HG02642 (cell line): ENCODE measurements at regions not wholly inside any gene's neighbourhood (a gene's known extent, or its start where the extent isn't known, plus 50 kb on each side); places are given as distances from the start of the nearest gene placed in this dataset.
"Not testable (repeated sequence)": the region's sequence is repeated elsewhere in the genome, so short reads cannot be mapped to it uniquely, and the experiment has no call there.

Source experiments
- ATAC-seq: cut with Tn5 transposase; IDR thresholded peaks from one replicate; pipeline ENCODE4 v1.9.1; 2021; ENCODE audit warnings: mild to moderate bottlenecking; ENCODE audit not compliant: unreplicated experiment, poor library complexity

DNA sequence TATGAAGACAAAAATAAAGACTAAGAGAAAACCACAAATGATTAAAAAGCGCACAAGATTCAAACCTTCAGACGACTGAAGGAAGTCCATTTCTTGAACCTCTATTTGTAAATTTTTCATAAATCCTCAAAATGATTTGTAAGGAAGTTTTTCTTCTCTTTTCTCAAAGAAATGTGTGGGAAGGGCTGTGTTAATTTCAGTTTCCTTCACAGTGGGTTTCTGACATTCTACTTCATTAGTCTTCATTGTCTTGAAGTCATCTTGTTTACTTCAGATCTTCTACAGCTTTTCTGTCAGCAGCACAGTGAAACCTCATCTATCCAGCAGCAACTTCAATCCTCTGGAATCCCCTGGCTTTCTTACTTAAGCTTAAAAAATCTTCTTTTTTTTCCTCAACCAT, 87.6 kb upstream of the MYLIP start:
- no peak for ATAC-seq

DNA sequence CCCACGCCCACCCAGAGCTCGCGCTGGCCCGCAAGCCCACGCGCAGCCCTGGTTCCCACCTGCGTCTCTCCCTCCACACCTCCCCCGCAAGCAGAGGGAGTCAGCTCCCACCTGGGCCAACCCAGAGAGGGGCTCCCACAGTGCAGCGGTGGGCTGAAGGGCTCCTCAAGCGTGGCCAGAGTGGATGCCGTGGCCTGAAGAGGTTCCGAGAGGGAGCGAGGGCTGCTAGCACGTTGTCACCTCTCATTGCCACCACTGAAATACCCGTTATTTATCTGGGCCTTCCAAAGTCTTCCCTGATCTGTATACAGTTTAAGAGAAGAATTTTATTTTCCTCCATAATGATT, 88.3 kb upstream of the MYLIP start:
- no peak for ATAC-seq

DNA sequence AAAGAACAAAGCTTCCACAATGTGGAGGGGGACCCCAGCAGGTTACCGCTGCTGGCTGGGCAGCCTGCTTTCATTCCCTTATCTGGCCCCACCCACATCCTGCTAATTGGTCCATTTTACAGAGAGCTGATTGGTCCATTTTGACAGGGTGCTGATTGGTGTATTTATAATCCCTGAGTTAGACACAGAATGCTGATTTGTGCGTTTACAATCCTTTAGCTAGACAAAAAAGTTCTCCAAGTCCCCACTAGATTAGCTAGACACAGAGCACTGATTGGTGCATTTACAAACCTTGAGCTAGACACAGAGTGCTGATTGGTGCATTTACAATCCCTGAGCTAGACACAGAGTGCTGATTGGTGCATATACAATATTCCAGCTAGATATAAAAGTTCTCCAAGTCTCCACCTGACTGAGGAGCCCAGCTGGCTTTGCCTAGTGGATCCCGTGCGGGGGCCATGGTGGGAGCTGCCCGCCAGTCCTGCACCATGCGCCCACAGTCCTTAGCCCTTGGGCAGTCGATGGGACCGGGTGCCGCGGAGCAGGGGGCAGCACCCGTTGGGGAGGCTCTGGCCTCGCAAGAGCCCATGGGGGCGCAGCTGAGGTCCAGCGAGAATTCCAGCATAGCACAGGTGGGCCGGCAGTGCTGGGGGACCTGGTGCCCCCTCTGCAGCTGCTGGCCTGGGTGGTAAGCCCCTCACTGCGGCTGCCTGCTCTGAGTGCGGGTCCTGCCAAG, 88.8 kb upstream of the MYLIP start:
- not testable (repeated sequence) for ATAC-seq

DNA sequence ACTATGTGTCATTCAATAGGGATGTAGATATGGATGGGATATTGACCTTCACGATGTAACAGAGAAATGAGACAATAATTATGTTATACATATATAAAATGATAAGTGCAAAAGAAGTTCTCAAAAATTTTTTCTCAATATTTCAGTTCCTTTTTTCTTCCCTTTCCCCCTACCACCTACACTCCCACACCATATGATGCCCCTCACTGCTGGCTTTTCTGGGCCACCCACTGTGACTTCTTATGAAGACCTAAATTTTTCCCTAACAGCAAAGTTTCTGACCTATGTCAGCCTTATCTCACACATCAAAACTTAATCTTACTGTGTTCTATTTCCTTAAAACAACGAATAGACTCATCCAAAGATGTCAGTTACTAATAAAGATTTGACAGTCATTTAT, 89.9 kb upstream of the MYLIP start:
- ATAC-seq, result no peak

DNA sequence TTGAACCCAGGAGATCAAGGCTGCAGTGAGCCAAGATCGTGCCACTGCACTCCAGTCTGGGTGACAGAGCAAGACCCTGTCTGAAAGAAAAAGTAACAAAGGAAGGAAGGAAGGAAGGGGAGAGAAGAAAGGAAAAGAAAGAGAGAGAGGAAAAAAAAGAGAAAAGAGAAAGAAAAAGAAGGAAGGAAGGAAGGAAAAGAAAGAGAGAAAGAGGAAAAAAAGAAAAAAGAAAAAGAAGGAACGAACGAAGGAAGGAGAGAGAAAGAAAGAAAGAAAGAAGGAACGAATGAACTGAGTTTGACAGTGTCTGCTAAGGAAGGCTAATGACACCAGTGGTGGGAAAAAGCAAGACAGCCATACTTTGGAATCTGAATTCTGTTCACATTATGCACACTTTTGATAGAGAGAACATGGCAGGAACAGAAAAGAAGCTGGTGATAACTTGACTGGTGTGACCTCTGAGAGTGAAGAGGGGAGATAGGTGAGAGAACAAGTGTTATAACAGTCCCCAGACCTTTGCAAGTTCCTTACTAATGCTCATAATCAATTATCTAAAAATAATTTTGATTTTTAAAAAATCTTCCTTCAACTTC, 93.3 kb upstream of the MYLIP start:
- ATAC-seq, result no peak

DNA sequence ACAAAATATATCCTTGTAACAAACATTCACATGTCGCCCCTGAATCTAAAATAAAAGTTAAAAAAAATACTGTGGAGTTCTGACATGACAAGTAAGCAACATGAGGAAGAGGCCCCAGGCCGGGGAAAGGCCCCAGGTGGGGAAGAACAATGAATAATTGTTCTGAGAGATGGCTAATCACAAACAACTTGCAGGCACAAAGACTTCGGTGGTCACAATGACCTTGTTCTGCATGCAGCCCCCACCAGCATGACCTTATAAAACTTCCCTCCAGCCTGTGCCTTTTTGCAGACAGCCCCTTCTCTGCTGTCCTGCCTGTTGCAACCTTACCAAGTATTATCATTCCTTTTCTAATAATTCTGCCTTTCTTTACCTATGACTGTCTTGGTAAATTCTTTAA, 95.7 kb upstream of the MYLIP start:
- ATAC-seq, result no peak

DNA sequence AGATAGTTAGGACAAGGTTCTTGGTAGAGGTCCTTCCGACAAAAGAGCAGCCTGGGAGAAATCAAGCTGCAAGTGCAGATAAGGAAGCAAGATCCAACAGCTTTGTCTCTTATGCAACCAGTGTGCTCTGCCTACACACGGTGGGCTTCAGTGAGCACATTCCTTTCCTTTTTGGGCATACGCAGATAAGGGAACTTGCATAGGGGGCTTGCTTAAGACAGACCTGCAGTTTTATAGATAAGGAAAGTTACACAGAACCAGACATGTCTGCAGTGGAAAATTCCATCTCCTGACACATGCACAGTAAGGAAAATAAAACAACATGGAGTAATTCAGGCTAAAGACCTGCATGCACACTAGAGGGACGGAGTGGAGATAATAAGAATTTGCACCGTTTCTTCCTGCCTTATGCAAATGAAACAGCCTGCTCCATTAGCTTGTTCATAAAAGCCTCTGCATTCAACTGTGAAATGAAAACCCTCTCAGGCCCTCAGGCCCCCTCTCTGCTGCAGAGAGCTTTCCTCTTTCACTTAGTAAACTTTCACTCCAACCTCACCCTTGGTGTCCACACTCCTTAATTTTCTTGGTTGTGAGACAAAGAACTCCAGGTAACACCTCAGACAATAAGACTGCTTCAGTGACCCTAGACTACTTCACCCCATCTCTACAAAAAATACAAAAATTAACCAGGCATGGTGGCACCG, 97.5 kb upstream of the MYLIP start:
- ATAC-seq, result no peak

DNA sequence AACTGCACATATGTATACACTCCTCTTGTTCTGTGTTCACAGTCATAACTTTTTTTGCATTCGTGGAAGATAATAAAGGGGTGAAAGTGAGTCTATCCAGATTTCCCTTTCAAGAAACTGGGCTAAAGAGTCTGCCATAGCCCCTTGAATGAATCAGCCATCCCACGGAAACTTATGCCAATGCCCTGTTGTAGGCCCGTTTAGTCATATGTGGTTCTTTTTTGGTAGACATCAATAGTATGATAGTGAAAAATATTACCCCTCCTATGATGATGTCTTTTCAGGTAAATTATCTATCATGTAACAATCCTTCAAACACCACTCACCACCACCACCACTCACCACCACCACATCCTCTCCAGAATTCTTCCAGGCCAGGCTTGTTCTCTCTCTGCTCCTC, 99.9 kb upstream of the MYLIP start:
- no peak for ATAC-seq

DNA sequence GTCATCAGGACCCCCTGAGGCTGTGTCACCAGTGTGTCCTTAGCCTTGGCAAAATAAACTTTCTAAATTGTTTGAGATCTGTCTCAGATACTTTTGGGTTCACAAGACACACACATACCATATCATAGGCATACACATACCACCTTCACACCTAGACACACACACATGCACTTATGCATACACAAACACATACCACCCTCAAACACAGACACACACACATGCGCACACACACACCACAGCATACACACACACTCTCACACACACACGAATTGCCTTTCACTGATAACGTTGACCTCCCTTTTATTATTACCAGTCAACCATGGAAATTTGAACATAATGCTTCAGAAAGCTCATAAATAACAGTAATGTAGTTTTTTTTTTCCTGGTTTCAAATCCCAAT, 108.6 kb upstream of the MYLIP start:
- ATAC-seq, result no peak

DNA sequence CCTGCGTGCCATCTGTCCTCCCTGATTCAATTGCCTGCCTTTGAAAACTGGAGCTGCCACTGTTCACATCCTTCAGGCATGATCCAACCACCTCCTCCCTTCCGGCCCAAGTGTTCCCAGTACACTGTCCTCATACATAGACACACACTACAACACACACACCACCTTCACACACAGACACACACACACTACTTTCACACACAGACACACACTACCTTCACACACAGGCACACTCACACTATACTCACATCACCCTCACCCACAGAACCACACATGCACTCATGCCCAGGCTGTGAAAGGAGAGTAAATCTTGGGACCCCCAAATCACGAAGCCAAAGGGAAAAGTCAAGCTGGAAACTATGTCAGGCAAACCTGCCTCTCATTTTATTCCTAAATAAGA, 109.4 kb upstream of the MYLIP start:
- ATAC-seq, result no peak

DNA sequence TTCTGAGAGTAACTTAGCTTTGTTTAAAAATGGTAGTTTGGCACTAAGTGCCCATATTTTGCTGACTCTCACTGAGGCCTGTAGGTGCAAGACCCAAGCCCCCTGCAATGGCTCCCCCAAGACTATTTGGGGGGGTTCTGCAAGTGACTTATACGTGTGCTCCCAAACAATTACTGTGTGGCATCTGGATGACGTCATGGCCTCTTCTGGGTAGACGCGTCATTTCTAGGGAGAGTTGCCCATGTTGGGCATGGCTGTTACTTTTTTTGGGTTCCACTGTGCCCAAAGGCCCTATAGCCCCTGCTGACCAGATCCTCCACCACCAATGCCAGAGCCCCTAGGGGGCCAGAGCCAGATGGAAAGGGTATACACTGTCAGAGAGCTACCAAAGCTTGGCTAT, 110.3 kb upstream of the MYLIP start:
- no peak for ATAC-seq

DNA sequence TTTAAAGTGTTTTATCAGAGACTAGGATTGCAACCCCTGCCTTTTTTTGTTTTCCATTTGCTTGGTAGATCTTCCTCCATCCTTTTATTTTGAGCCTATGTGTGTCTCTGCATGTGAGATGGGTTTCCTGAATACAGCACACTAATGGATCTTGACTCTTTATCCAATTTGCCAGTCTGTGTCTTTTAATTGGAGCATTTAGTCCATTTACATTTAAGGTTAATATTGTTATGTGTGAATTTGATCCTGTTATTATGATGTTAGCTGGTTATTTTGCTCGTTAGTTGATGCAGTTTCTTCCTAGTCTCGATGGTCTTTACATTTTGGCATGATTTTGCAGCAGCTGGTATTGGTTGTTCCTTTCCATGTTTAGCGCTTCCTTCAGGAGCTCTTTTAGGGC, 114.6 kb upstream of the MYLIP start:
- ATAC-seq, result not testable (repeated sequence)

DNA sequence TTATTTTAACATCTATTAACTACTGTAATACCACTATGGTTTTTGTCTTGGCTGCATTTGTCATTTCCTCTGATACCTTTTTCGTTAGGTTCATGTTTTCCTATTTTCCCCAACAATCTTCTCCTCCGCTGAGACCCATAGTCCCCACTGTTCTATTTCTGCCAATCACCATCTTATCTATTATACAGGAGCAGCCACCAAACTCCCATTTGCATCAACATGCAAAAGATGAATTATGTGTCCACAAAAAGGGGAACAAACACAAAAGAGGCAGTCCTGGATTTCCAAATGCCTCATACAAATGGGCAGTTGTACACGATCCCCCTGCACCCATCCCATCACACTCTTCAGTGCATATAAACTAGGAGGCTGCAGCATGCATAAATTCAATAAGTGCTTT, 121.7 kb upstream of the MYLIP start:
- ATAC-seq, result no peak

DNA sequence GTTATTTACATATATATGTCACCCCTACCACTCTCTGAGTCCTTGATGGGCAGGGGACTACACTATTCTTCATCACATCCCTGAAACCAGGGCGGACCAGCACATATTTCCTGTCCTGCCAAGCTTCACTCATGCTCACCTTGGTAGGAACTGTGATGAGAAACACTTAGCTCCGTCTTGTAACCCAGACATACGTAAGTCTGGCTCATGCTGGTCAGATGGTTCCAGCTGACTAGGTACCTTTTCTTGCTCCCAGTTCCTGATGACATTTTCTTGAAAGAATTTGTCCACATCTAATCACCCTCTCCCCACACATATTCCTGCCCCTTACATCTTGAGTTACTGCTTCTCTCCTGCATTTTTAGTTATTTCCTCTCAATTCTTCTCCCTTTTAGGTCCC, 122.2 kb upstream of the MYLIP start:
- ATAC-seq, result no peak

DNA sequence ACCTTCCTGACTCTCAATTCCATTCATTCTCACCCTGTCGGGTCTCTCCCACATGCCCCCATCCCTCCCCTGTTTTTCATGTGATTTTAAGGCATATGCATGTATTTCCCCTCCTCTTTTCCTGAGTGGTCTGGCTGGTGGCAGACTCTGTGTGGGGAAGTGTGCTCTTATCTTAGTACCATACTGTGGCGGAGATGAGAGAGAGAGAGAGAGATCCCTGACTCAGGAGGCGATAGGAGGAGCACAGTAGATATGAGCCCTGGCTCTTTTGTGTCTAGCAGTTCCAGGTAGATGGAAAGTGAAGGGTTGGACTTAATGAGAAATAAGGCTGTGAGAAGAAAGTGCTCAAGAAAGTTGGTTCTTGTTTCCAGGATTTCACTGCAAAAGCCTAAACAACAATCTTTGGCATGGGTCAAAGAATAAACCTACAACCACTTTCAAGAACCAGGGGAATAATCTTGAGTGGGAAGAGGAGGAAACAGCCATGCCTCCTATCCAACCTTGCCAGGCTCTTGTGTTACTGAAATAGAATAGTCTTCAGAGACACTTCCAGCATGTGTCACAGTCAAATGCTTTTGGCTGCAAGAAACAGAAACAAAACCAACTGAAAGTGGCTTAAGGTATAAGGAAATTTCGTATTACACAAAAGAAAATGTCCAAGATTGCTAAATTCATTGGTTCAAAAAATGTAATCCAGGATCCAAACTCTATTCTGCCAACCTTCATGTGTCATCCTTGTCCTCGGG, 123.8 kb upstream of the MYLIP start:
- ATAC-seq, result no peak

DNA sequence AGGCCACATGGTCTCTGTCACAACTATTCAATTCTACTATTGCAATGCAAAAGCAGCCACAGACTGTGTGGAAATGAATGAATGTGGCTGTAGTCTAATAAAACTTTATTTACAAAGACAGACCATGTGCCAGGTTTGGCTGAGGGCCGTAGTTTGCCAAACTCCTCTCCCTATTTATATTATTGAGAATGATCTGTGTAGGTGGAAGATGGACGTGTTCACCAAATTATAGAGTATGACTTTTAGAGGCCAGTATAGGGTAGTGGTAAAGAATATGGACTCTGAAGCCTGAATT, 125.7 kb upstream of the MYLIP start:
- no peak for ATAC-seq

DNA sequence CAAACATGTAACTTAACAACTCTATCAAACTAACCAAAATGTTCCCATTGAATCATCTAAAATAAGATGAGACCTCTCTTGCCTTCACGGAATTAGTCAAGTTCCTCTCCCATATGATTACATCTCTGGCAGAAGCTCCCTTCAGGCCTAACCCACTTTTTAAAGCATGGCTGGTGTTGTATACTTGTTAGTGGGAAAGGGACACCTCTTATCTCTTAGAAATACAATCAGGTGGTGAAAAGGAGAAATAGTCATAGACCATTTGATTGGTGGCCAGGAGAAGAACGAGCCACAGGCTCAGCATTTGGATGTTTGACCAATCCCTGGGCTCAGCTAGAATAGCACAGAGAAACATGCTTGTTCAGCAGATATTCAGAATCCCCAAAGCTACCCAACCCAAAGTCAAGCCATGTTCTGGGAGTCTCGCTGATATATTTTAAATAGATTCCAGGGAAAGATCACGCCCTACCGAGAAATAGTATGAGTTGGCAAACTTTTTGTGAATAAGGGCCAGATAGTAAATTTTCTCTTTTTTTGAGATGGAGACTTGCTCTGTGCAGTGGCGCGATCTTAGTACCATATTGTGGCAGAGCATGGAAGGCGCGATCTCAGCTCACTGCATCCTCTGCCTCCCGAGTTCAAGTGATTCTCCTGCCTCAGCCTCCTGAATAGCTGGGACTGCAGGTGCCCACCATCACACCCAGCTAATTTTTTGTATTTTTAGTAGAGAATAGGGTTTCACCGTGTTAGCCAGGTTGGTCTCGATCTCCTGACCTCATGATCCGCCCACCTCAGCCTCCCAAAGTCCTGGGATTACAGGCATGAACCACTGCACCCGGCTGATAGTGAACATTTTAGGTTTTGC, 126.3 kb upstream of the MYLIP start:
- no peak for ATAC-seq

DNA sequence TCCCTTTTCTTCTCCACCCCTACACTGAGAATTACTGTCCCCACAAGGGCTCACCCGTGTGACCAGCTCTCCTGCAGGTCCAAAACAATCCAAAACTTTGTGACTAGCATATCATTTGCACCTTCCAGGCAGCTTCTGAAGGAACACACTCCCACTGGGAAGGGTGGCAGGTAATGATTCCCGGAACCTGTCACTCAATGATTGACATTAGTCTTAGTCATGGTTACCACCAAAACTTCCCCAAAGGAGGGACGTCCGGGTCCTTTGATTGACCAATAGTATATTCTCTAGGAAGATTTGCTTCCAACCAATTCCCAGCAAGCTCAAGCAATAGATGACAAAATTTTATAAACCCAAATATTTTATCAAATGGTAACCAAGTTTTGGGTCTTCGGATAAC, 127.7 kb upstream of the MYLIP start:
- no peak for ATAC-seq

DNA sequence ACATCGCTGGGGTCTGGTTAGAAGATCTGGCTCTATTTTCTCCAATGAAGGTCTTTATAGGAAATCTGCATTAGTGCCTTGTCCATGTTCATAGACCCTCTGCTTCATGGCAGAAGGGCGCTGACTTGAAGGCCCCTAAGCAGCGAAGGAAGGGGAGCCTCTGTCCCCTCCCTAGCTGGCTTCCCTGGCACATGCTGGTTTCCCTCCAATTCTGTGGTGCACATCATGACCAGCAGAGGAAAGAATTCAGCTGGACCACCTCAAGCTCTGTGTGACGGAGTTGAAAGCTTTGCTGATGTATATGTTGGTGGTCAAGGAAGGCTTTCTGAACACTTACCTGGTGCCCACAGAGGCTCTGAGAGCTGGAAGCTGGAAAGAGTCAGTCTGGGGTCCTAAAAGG, 129.7 kb upstream of the MYLIP start:
- no peak for ATAC-seq

DNA sequence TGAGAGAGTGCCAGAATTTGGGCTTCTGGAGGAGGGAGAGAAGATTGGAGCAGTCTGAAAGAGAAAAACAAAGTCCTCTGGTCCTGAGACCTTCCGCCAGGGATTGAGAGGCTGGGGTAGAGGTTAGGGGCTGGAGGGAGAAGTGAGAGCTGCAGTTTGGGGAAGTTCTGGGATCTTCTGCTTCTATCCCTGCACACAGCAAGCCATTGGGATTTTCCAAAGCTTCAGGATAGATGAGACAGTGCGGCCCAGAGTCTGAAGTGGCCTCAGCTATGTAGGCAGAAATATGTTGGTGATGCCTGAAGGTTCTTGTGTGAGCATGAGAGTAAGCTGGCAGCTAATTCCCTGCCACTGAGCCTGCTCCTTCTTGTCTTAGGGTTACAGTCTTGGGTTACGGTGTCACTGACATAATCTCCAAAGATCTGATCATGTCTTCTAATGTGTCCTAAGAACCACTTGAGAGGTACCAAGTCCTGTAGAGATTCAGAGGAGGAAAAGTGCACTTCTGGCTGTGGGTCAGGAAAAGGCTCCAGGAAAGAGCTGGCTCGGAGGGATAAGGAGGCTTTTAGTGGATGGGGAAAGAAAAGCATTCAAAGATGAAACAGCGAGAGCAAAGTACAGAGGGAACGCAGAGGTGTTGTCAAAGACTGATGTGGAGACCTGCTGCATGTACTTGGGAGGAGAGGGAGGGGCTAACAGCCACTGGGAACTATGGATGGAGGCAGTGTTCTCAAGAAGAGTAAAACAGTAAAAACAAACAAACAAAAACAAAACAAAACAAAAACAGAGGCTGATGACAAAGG, 131.1 kb upstream of the MYLIP start:
- ATAC-seq, result no peak
